PFSK-1 (cell line): ENCODE measurements at regions not wholly inside any gene's neighbourhood (a gene's known extent, or its start where the extent isn't known, plus 50 kb on each side); places are given as distances from the start of the nearest gene placed in this dataset.

Source experiments
- FOXP2 ChIP-seq: optimal IDR thresholded peaks from 2 replicates; pipeline ENCODE3; 2011; ENCODE audit warnings: borderline replicate concordance, control low read depth, inconsistent platforms; ENCODE audit not compliant: insufficient read depth; ENCODE audit errors: extremely low read length, extremely low read depth
- POLR2AphosphoS5 ChIP-seq: IDR thresholded peaks from 2 replicates; pipeline ENCODE4 v1.6.1; 2012; ENCODE audit warnings: low read depth, mild to moderate bottlenecking, control low read depth, low read length, moderate library complexity
- REST ChIP-seq, 2 experiments: IDR thresholded peaks; 2 replicates each; pipeline versions ENCODE4 v1.6.1 to v1.8.0; 2011 to 2012; ENCODE audit warnings: low read depth in 2 of 2, low read length in 2 of 2, control low read depth in 1 of 2, inconsistent platforms in 1 of 2, mild to moderate bottlenecking in 1 of 2, moderate library complexity in 1 of 2; ENCODE audit not compliant: insufficient read depth in 1 of 2
- SIN3A ChIP-seq: IDR thresholded peaks from 2 replicates; pipeline ENCODE4 v1.6.1; 2012; ENCODE audit warnings: mild to moderate bottlenecking, low read length, moderate library complexity, borderline replicate concordance; ENCODE audit not compliant: insufficient read depth
- TAF1 ChIP-seq: IDR thresholded peaks from 2 replicates; pipeline ENCODE4 v1.6.1; 2012; ENCODE audit warnings: low read length, control low read depth, borderline replicate concordance; ENCODE audit not compliant: insufficient read depth

GRCh38 chr6:98576791-98577190 is 257.6 kb upstream of the POU3F2 start:
- TF ChIP-seq REST (IDR thresholded peaks at IDR 0.05; ENCODE audit: insufficient read depth in 1 of 2, low read depth in 2 of 2, low read length in 2 of 2): no peak
- no peak for TF ChIP-seq FOXP2
- no peak for TF ChIP-seq TAF1
- no peak for TF ChIP-seq SIN3A
- TF ChIP-seq POLR2AphosphoS5: no peak

GRCh38 chr6:98578016-98578415 is 256.4 kb upstream of the POU3F2 start:
- TF ChIP-seq SIN3A: no peak
- TF ChIP-seq TAF1: no peak
- no peak for TF ChIP-seq FOXP2
- TF ChIP-seq REST (IDR thresholded peaks at IDR 0.05; ENCODE audit: insufficient read depth in 1 of 2, low read depth in 2 of 2, low read length in 2 of 2): no peak
- TF ChIP-seq POLR2AphosphoS5: no peak

GRCh38 chr6:98579079-98579478 is 255.3 kb upstream of the POU3F2 start:
- TF ChIP-seq POLR2AphosphoS5 (no peak), REST (IDR thresholded peaks at IDR 0.05; ENCODE audit: insufficient read depth in 1 of 2, low read depth in 2 of 2, low read length in 2 of 2) (no peak), TAF1 (no peak), FOXP2 (no peak), SIN3A (no peak)

GRCh38 chr6:98579941-98580340 is 254.4 kb upstream of the POU3F2 start:
- TF ChIP-seq POLR2AphosphoS5: no peak
- TF ChIP-seq FOXP2: no peak
- TF ChIP-seq SIN3A: no peak
- TF ChIP-seq REST (IDR thresholded peaks at IDR 0.05; ENCODE audit: insufficient read depth in 1 of 2, low read depth in 2 of 2, low read length in 2 of 2): no peak
- TF ChIP-seq TAF1: no peak

GRCh38 chr6:98581705-98582104 is 252.7 kb upstream of the POU3F2 start:
- TF ChIP-seq REST (IDR thresholded peaks at IDR 0.05; ENCODE audit: insufficient read depth in 1 of 2, low read depth in 2 of 2, low read length in 2 of 2) (no peak), TAF1 (no peak), SIN3A (no peak), POLR2AphosphoS5 (no peak), FOXP2 (no peak)
